ENCODE measurements at regions not wholly inside any gene's neighbourhood (a gene's known extent, or its start where the extent isn't known, plus 50 kb on each side); places are given as distances from the start of the nearest gene placed in this dataset.

DNA sequence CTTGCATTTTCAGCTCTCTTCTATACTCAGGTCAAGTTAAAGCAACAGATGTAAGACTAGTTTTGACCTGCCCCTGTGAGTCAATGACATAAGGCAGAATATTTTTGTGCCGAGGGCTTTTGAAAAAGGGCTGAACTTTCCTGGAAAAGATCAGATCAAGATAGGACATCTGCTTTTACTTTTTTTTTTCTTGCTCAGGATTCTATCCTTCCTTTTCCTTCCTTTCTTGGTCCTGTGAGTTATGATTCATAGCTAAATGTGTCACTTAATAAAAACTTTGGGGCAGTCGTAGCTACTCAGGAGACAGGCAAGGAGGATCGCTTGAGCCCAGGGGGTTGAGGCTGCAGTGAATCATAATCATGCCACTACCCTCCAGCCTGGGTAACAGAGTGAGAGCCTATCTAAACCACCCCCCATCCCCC is 84.3 kb upstream of the BRINP1 start:
- no peak for TF ChIP-seq POLR2A (IDR thresholded peaks at IDR 0.05)
- TF ChIP-seq POLR2AphosphoS5 (IDR thresholded peaks at IDR 0.05; ENCODE audit: insufficient read depth in 1 of 2, low read depth in 1 of 2): peak in 1 of 2 donors; percentile 54
